Esophagus muscularis mucosa (tissue), 3 donors: ENCODE measurements at regions not wholly inside any gene's neighbourhood (a gene's known extent, or its start where the extent isn't known, plus 50 kb on each side); places are given as distances from the start of the nearest gene placed in this dataset.

ENCODE experiments used
- CTCF ChIP-seq, 3 experiments: fragments of 200-600 bp in 2 of 3; fragments of 450-650 bp in 1 of 3; sonication (generic) in 2 of 3; IDR thresholded peaks; one replicate each; pipeline ENCODE4 v1.5.1; 2017 to 2019; ENCODE audit warnings: antibody characterized with exemption in 3 of 3, mild to moderate bottlenecking in 2 of 3, moderate library complexity in 1 of 3
- POLR2AphosphoS5 ChIP-seq, 2 donors: sonication (generic); formaldehyde crosslinking; IDR thresholded peaks; one replicate each; pipeline ENCODE4 v1.6.1; 2017; ENCODE audit warnings: antibody characterized with exemption in 2 of 2

GRCh38 chrX:66919280-66919832 lies 280.5 kb upstream of the EDA2R start:
- TF ChIP-seq CTCF (IDR thresholded peaks at IDR 0.05) (no peak), POLR2AphosphoS5 (IDR thresholded peaks at IDR 0.05) (no peak)
